H9 (cell line): ENCODE measurements at regions not wholly inside any gene's neighbourhood (a gene's known extent, or its start where the extent isn't known, plus 50 kb on each side); places are given as distances from the start of the nearest gene placed in this dataset.

Source experiments
- DNase-seq: peaks from one replicate; pipeline ENCODE4 v3.0.0-alpha.2; 2017
- H2AFZ ChIP-seq: one replicate; pipeline ENCODE4 v1.6.1; 2013; ENCODE audit warnings: mild to moderate bottlenecking, low read length, control low read depth, moderate library complexity
- H2AK5ac ChIP-seq: 2 replicates; pipeline ENCODE4 v1.6.1; 2013; ENCODE audit warnings: low read length, control low read depth, mixed read lengths; ENCODE audit not compliant: insufficient read length
- H2BK120ac ChIP-seq: one replicate; pipeline ENCODE4 v1.6.1; 2013; ENCODE audit warnings: low read depth, mild to moderate bottlenecking, low read length, control low read depth, inconsistent platforms; ENCODE audit not compliant: poor library complexity, severe bottlenecking
- H2BK12ac ChIP-seq: 2 replicates; pipeline ENCODE4 v1.6.1; 2013; ENCODE audit warnings: low read length, control low read depth, mixed read lengths, low read depth; ENCODE audit not compliant: insufficient read length
- H2BK15ac ChIP-seq: 2 replicates; pipeline ENCODE4 v1.6.1; 2013; ENCODE audit warnings: low read depth, low read length, control low read depth
- H2BK20ac ChIP-seq: one replicate; pipeline ENCODE4 v1.6.1; 2013; ENCODE audit warnings: low read depth, mild to moderate bottlenecking, low read length, control low read depth, inconsistent platforms; ENCODE audit not compliant: poor library complexity, severe bottlenecking
- H2BK5ac ChIP-seq: 2 replicates; pipeline ENCODE4 v1.6.1; 2013; ENCODE audit warnings: low read length, control low read depth, mixed read lengths; ENCODE audit not compliant: insufficient read length
- H3K14ac ChIP-seq: 2 replicates; pipeline ENCODE4 v1.6.1; 2013; ENCODE audit warnings: low read length, control low read depth; ENCODE audit not compliant: insufficient read depth
- H3K18ac ChIP-seq: 2 replicates; pipeline ENCODE4 v1.6.1; 2013; ENCODE audit warnings: low read depth, mild to moderate bottlenecking, mixed read lengths, low read length, control low read depth; ENCODE audit not compliant: insufficient read length
- H3K23ac ChIP-seq: 2 replicates; pipeline ENCODE4 v1.6.1; 2013; ENCODE audit warnings: low read length, control low read depth, mixed read lengths, low read depth; ENCODE audit not compliant: insufficient read length
- H3K23me2 ChIP-seq: 2 replicates; pipeline ENCODE4 v1.6.1; 2013; ENCODE audit warnings: low read depth, mild to moderate bottlenecking, mixed read lengths, low read length, control low read depth; ENCODE audit not compliant: insufficient read length, poor library complexity, severe bottlenecking
- H3K27ac ChIP-seq: 2 replicates; pipeline ENCODE4 v1.5.1; 2013; ENCODE audit warnings: low read length, control low read depth, mixed read lengths, low read depth; ENCODE audit not compliant: insufficient read length
- H3K27me3 ChIP-seq: 2 replicates; pipeline ENCODE4 v1.6.1; 2013; ENCODE audit warnings: low read length, control low read depth, inconsistent platforms; ENCODE audit not compliant: insufficient read depth
- H3K4ac ChIP-seq: 2 replicates; pipeline ENCODE4 v1.6.1; 2013; ENCODE audit warnings: low read depth, mild to moderate bottlenecking, control low read depth, inconsistent platforms, low read length, moderate library complexity
- H3K4me1 ChIP-seq: 2 replicates; pipeline ENCODE4 v1.6.1; 2013; ENCODE audit warnings: low read length, control low read depth, inconsistent platforms; ENCODE audit not compliant: insufficient read depth
- H3K4me2 ChIP-seq: 2 replicates; pipeline ENCODE4 v1.6.1; 2013; ENCODE audit warnings: low read length, control low read depth, mixed read lengths; ENCODE audit not compliant: insufficient read length, insufficient read depth
- H3K56ac ChIP-seq: 2 replicates; pipeline ENCODE4 v1.6.1; 2013; ENCODE audit warnings: low read depth, mild to moderate bottlenecking, mixed read lengths, low read length, control low read depth; ENCODE audit not compliant: insufficient read length
- H3K79me1 ChIP-seq: 2 replicates; pipeline ENCODE4 v1.6.1; 2013; ENCODE audit warnings: low read depth, mild to moderate bottlenecking, moderate library complexity, low read length, control low read depth, inconsistent platforms; ENCODE audit not compliant: insufficient read depth, poor library complexity, severe bottlenecking
- H3K79me2 ChIP-seq: 2 replicates; pipeline ENCODE4 v1.6.1; 2013; ENCODE audit warnings: low read length, control low read depth, inconsistent platforms; ENCODE audit not compliant: insufficient read depth
- H3K9ac ChIP-seq: 2 replicates; pipeline ENCODE4 v1.6.1; 2013; ENCODE audit warnings: low read length, control low read depth, mixed read lengths; ENCODE audit not compliant: insufficient read length; ENCODE audit errors: extremely low read depth
- H3K9me3 ChIP-seq: one replicate; pipeline ENCODE4 v1.6.1; 2013; ENCODE audit warnings: low read depth, low read length, inconsistent platforms; ENCODE audit not compliant: control insufficient read depth
- H3T11ph ChIP-seq: one replicate; pipeline ENCODE4 v1.6.1; 2013; ENCODE audit warnings: mild to moderate bottlenecking, low read length, control low read depth, inconsistent platforms
- H4K20me1 ChIP-seq: one replicate; pipeline ENCODE4 v1.6.1; 2013; ENCODE audit not compliant: control insufficient read depth, insufficient read length, insufficient read depth
- H4K5ac ChIP-seq: 2 replicates; pipeline ENCODE4 v1.6.1; 2013; ENCODE audit warnings: low read depth, mild to moderate bottlenecking, mixed read lengths, low read length, control low read depth; ENCODE audit not compliant: insufficient read length
- H4K8ac ChIP-seq: replicated peaks from 2 replicates; pipeline ENCODE4 v1.6.1; 2013; ENCODE audit warnings: low read length, control low read depth, mixed read lengths, low read depth; ENCODE audit not compliant: insufficient read length
- H4K91ac ChIP-seq: 2 replicates; pipeline ENCODE4 v1.6.1; 2013; ENCODE audit warnings: low read depth, mild to moderate bottlenecking, moderate library complexity, mixed read lengths, low read length, control low read depth; ENCODE audit not compliant: insufficient read length
- H3K27ac Mint-ChIP-seq, 3 experiments: 2 replicates in 2 of 3; 3 replicates in 1 of 3; pipeline ENCODE4 v1.8.0; 2020 to 2021; ENCODE audit warnings: mixed read lengths in 3 of 3, mild to moderate bottlenecking in 1 of 3, moderate library complexity in 1 of 3
- H3K27me3 Mint-ChIP-seq: 2 replicates; pipeline ENCODE4 v1.8.0; 2021; ENCODE audit warnings: low read depth, mild to moderate bottlenecking, moderate library complexity, mixed read lengths
- H3K36me3 Mint-ChIP-seq, 3 experiments: 2 replicates in 2 of 3; 3 replicates in 1 of 3; pipeline ENCODE4 v1.8.0; 2020 to 2021; ENCODE audit warnings: low read depth in 3 of 3, mixed read lengths in 3 of 3; ENCODE audit not compliant: insufficient read depth in 1 of 3
- H3K4me1 Mint-ChIP-seq, 2 experiments: 2 replicates each; pipeline ENCODE4 v1.8.0; 2020; ENCODE audit warnings: mixed read lengths in 2 of 2
- H3K4me3 Mint-ChIP-seq, 2 experiments: 2 replicates in 1 of 2; 3 replicates in 1 of 2; pipeline ENCODE4 v1.8.0; 2020 to 2021; ENCODE audit warnings: mild to moderate bottlenecking in 2 of 2, mixed read lengths in 2 of 2, moderate library complexity in 1 of 2
- H3K9me3 Mint-ChIP-seq, 2 experiments: 2 replicates in 1 of 2; 3 replicates in 1 of 2; pipeline ENCODE4 v1.8.0; 2020; ENCODE audit warnings: mild to moderate bottlenecking in 2 of 2, mixed read lengths in 2 of 2, moderate library complexity in 1 of 2
- CTCF ChIP-seq: fragments of 200-600 bp; sonication (generic); conservative IDR thresholded peaks from 3 replicates; pipeline ENCODE4 v1.8.0; 2021; ENCODE audit warnings: antibody characterized with exemption, mild to moderate bottlenecking
- WGBS: extraction: QIAGEN DNeasy Blood & Tissue Kit; methylation state at CpG from one replicate; pipeline ENCODE4 v1.1.7; 2013; ENCODE audit warnings: missing lambda C conversion rate, low lambda C conversion rate, mixed read lengths; ENCODE audit not compliant: insufficient read length; ENCODE audit errors: extremely low coverage; 5-methylcytosine and 5-hydroxymethylcytosine counted together

- H3K14ac ChIP-seq, result no peak overlapping the region
- H3K27ac ChIP-seq, result no peak overlapping the region
- peaks cover 17 to 31% of the 10 kb centered on the region in 2 experiments for H3K4me1 Mint-ChIP-seq
- no peak overlapping the region for H2AFZ ChIP-seq
- no peak overlapping the region for H4K91ac ChIP-seq
- WGBS, result no CpG with 5 or more reads among the region's 4 CpGs
- no peak overlapping the region for H4K5ac ChIP-seq
- H2AK5ac ChIP-seq, result no peak overlapping the region
- no peak overlapping the region for H2BK20ac ChIP-seq
- H3K9ac ChIP-seq, result no peak overlapping the region
- no peaks in the 10 kb centered on the region for H3K79me1 ChIP-seq
- no peak overlapping the region for H3T11ph ChIP-seq
- no peak overlapping the region for H3K27ac Mint-ChIP-seq
- no peaks in the 10 kb centered on the region for H3K23me2 ChIP-seq
- H3K27me3 ChIP-seq, result no peaks in the 10 kb centered on the region
- H3K9me3 ChIP-seq, result no peaks in the 10 kb centered on the region
- no peak overlapping the region for H3K23ac ChIP-seq
- H2BK5ac ChIP-seq, result no peak overlapping the region
- no peaks in the 10 kb centered on the region for H3K36me3 Mint-ChIP-seq
- no peak overlapping the region for H3K4me2 ChIP-seq
- H4K8ac ChIP-seq, result no peak overlapping the region
- H3K27me3 Mint-ChIP-seq, result no peaks in the 10 kb centered on the region; the same call in none of the 2 replicates
- H3K18ac ChIP-seq, result no peak overlapping the region
- H4K20me1 ChIP-seq, result no peaks in the 10 kb centered on the region
- no peaks in the 10 kb centered on the region; a peak in 1 of 5 replicates for H3K9me3 Mint-ChIP-seq
- H2BK120ac ChIP-seq, result no peak overlapping the region
- no peak for DNase-seq
- H3K4ac ChIP-seq, result no peak overlapping the region
- no peak for TF ChIP-seq CTCF
- no peak overlapping the region for H3K56ac ChIP-seq
- H3K79me2 ChIP-seq, result no peaks in the 10 kb centered on the region
- H2BK15ac ChIP-seq, result no peak overlapping the region
- no peak overlapping the region for H2BK12ac ChIP-seq
- no peak overlapping the region for H3K4me3 Mint-ChIP-seq
- no peaks in the 10 kb centered on the region for H3K4me1 ChIP-seq
Measured at GRCh38 chr2:239694487-239694886, 293.7 kb upstream of the HDAC4 start.
